PFSK-1 (cell line): ENCODE measurements at regions not wholly inside any gene's neighbourhood (a gene's known extent, or its start where the extent isn't known, plus 50 kb on each side); places are given as distances from the start of the nearest gene placed in this dataset.

Source experiments
- POLR2AphosphoS5 ChIP-seq: IDR thresholded peaks from 2 replicates; pipeline ENCODE4 v1.6.1; 2012; ENCODE audit warnings: low read depth, mild to moderate bottlenecking, control low read depth, low read length, moderate library complexity
- REST ChIP-seq, 2 experiments: IDR thresholded peaks; 2 replicates each; pipeline versions ENCODE4 v1.6.1 to v1.8.0; 2011 to 2012; ENCODE audit warnings: low read depth in 2 of 2, low read length in 2 of 2, control low read depth in 1 of 2, inconsistent platforms in 1 of 2, mild to moderate bottlenecking in 1 of 2, moderate library complexity in 1 of 2; ENCODE audit not compliant: insufficient read depth in 1 of 2
- SIN3A ChIP-seq: IDR thresholded peaks from 2 replicates; pipeline ENCODE4 v1.6.1; 2012; ENCODE audit warnings: mild to moderate bottlenecking, low read length, moderate library complexity, borderline replicate concordance; ENCODE audit not compliant: insufficient read depth
- TAF1 ChIP-seq: IDR thresholded peaks from 2 replicates; pipeline ENCODE4 v1.6.1; 2012; ENCODE audit warnings: low read length, control low read depth, borderline replicate concordance; ENCODE audit not compliant: insufficient read depth

- TF ChIP-seq SIN3A (no peak), REST (IDR thresholded peaks at IDR 0.05; ENCODE audit: insufficient read depth in 1 of 2, low read depth in 2 of 2, low read length in 2 of 2) (no peak), POLR2AphosphoS5 (no peak), TAF1 (no peak)
Measured at GRCh38 chr17:13925579-13925978, 143.7 kb upstream of the COX10 start.
